GM21390 (cell line): ENCODE measurements at regions not wholly inside any gene's neighbourhood (a gene's known extent, or its start where the extent isn't known, plus 50 kb on each side); places are given as distances from the start of the nearest gene placed in this dataset.

Source experiments
- ATAC-seq: cut with Tn5 transposase; IDR thresholded peaks from one replicate; pipeline ENCODE4 v1.9.1; 2021; ENCODE audit not compliant: unreplicated experiment

DNA sequence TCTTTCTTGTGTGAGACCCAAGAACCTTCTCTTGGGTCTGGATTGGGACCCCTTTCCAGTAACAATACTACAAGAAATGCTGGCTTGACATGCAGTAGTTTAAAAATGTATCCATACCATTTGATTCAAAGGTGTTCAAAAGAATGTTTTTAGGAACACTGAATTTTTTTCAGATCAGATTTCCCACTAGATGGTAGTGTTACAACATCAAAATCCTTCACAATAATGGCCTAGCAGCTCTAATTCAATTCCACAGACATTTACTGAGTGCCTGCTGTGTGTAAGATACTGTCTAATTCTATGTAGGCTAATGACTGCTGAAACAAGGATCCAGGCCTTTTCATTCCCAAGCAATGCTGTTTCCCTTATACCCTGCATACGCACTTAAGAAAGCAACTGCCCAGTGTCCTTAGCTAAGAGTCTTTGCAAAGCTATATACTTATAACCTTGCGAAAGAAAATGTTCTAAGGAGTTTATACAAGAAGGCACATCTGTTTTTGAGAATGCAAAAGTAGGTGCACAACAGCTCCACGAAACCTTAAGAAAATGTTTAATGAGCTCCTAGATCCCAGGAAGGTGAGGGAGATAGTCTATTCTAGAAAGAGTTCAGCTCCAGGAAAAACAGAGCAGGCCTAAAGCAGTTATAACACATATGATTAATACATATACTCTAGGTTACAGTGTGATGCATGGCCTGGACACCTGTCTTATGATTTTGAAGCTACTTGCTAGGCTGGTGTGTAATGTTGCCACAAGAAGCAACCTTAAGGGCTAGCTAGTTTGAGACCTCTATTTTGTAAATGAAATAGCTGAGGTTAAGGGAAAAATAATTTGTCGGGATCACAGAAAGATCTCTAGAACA, 50.9 kb upstream of the PKP2 start:
- ATAC-seq = no peak

DNA sequence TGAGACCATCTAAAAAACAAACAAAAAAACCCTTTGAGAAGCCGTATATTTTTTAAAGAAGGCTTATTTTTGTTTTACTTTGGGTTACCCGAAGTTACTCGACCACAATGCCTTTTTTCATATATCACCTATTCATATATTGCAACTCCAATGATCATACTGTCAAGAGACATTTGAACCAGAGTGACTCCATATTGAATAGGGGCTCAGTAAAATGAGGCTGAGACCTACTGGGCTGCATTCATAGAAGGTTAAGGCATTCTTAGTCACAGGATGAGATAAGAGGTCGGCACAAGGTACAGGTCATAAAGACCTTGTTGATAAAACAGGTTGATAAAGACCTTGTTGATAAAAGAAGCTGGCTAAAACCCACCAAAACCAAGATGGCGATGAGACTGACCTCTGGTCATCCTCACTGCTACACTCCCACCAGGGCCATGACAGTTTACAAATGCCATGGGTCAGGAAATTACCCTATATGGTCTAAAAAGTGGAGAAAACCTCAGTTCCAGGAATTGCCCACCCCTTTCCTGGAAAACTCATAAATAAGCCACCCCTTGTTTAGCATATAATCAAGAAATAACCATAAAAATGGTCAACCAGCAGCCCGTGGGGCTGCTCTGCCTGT, 50.0 kb upstream of the PKP2 start:
- ATAC-seq = no peak
